Epidermal melanocyte (primary cell): ENCODE measurements at regions not wholly inside any gene's neighbourhood (a gene's known extent, or its start where the extent isn't known, plus 50 kb on each side); places are given as distances from the start of the nearest gene placed in this dataset.
A peak's percentile ranks its signal among the peaks of the same experiment; 100 is the strongest.

Experiments used
- DNase-seq: peaks from one replicate; pipeline ENCODE4 v3.0.0; 2011; ENCODE audit warnings: low spot score; ENCODE audit not compliant: insufficient read length

GRCh38 chr5:159385536-159385935 lies 55.2 kb upstream of the IL12B start:
- no peak for DNase-seq

GRCh38 chr5:159386028-159386711 lies 55.9 kb upstream of the IL12B start:
- no peak for DNase-seq

DNA sequence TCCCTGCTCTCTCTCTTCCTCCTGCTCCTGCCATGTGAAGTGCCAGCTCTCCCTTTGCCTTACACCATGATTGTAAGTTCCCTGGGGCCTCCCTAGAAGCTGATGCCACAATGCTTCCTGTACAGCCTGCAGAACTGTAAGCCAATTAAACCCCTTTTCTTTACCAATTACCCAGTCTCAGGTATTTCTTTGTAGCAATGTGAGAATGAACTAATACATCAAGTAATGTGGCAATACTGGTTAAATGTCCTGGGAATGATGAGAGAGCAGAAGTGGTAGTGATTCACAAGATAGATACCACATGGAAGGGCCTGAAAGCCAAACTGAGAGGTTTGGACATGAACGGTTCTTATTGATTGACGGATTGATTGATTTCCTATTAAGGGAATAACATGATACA lies 62.6 kb upstream of the IL12B start:
- DNase-seq: no peak

GRCh38 chr5:159393854-159394274 lies 63.6 kb upstream of the IL12B start:
- DNase-seq: no peak

GRCh38 chr5:159395202-159395601 lies 64.9 kb upstream of the IL12B start:
- DNase-seq: no peak

DNA sequence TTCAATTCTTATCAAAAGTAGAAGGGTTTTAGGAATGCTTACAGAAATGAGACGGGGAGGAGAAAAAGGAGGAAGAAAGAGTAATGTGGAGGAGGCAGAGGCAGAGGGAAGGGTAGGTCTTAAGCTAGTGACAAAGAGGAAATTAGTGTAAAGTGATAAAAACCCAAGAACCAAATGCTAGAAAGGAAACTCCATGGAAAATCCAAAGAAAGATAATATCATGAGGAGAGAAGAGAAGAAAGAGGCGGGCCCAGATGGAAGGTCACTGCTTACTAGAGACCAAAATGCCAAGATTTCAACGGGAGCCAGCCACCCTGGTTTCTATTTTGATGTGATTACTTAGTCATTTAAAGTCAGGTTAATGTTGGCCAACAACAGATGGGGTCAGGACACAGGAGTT lies 68.6 kb upstream of the IL12B start:
- DNase-seq: no peak

GRCh38 chr5:159400476-159400875 lies 70.2 kb upstream of the IL12B start:
- no peak for DNase-seq

GRCh38 chr5:159402311-159402710 lies 72.0 kb upstream of the IL12B start:
- no peak for DNase-seq

GRCh38 chr5:159402856-159403255 lies 72.6 kb upstream of the IL12B start:
- no peak for DNase-seq

DNA sequence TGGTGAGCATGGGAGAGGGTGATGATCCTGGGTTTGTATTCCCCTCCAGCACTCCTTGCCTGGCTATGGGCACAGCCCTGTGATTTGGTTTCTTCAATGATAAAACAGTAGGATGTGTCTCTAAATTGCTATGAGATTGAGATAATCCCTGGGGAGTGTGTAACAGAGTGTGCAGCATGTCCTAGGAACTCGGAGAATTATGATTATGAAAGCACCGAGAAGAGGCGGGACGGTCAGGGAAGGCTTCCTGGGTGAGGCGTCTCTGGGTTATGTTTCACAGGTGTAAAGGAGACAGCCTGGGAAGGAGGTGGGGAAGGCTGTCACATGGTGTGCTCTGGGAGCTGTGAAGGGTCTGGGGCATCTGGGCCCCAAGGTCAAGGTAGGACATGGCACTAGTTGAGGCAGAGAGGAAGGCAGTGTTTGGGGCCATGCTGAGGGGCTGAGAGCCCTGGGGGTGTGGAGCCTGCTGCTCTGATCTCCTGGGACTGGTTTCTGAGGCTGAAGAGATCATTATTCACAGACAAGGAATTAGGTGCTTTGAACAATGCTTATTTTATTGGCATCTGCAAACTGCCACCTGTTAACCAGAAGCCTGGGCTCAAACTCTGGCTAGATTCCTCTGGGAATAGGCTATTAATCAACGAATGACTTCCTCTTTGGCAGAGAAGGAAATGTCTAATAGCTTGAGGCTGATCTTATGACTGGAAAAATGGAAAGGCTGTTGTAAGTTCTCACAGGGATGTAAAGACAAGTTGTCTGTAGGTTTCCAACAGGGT lies 73.8 kb upstream of the IL12B start:
- DNase-seq: peak; percentile 22

- DNase-seq: no peak
These were observed 75.3 kb upstream of the IL12B start for GRCh38 chr5:159405611-159406031.

DNA sequence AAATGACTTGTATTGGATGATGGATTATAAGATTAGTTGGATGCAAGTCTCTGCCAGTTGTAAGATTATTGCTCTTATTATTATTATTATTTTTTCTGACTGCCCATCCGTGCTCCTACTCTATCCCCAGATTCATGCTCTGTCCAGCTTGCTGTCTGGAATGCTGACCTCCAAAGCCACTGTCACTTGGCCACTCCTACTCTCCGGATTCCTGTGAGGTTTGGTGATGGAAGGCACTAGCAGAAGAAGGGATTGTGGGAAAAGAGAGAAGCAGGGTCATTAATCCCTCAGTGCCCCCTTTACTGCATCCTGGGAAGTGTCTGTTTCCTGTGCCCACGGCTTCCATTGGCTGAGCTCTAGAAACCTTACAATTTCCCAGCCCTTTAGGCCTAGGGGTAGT lies 76.3 kb upstream of the IL12B start:
- DNase-seq: no peak

GRCh38 chr5:159409801-159410200 lies 79.5 kb upstream of the IL12B start:
- no peak for DNase-seq

DNA sequence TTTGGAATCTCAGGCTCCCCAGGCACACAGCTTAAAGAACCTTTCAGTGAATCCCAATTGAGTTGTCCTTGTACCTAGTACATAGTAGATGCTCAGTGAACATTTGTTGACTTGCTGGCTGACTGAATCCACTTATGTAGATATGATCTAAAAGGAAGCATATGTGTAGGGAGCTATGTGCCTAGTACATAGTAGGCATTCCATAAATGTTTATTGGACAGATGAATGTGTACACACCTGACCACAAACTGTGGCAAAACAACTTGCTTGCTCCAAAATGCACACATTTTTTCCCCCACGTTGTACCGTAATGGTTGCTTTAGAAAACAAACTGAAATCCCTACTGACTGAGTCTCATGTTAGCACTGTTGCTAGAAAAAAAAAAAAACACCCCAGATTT lies 80.2 kb upstream of the IL12B start:
- DNase-seq: no peak

DNA sequence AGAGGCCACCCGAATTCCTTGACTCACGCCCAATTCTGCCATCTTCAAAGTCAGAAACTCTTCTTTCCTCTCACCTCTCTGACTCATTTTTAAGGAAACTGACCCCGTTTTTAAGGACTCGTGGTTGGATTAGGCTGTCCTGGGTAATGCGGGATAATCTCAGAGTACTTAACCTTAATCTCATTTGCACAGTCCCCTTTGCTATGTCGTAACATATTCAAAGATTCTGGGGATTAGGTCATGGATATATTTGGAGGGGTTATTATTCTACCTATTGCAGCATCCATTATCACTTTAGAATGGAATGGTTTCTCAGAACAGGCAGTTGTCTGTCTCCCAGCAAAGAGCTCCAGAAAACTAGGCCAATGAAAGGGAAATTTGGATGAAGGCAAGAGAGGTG lies 80.8 kb upstream of the IL12B start:
- DNase-seq: no peak

DNA sequence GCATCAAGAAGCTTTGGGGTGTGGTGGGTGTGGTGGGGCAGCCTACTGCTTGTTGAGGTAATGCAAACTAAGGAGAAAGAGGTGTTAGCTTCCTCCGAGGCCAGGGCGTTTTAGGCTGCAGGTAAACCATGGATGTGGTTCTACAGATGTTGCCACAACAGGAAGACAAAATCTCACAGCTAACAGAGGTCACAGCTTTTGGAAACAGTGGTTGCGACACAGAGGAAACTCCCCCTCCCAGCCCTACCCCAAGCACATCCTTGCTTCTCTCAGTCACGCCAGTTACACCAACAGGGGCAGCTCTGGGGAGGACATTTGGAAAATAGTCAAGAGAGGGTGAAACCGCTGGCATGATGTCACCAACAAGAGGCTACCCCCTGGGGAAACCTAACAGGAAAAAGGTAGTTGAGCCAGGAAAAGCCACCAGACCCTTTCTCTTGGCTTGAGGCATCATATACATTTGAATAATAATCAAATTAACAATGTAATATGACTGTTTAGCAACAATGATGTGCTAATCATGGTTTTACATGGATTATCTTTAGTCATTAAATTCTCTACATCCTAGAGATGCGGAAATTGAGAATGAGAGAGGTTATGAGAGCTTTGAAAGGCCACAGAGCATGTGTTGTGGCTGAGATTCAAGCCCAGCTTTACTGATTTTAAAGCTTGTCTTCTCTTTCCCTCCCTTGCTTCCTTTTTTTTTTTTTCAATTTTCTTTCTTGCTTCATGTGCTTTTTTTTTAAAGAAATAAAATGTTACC lies 82.2 kb upstream of the IL12B start:
- DNase-seq: no peak

- no peak for DNase-seq
These were observed 83.7 kb upstream of the IL12B start for GRCh38 chr5:159414021-159414420.

DNA sequence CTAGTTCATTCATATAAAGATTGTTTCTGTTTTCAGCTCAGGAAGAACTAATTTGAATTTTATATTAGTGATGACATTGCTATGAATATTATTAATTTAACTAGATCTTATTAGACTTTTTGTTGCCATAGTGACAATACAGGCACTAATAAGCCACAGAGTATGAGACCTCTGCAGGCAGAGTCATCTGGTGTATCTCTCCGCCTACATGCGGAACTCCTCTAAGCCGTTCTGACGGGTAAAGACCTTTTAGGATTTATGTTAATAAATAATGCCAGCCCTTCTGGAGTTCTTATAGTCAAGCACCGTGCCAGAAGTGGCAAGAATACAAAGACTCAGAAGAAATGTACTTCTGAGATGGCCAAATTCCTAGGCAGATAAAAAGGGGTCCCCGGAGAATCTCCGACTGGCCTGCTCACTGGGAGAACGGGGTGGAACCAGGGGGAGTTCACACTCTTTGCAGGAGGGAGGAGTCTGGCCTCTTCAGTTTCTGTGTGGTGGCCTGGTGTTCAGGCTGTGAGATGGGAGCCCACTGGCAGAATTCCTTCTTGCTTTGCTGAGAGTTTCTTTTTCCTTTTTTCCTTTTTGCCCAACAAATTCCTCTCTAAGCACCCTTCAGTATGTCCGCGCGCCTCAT lies 85.1 kb upstream of the IL12B start:
- no peak for DNase-seq

GRCh38 chr5:159416438-159416837 lies 86.2 kb upstream of the IL12B start:
- DNase-seq: no peak

GRCh38 chr5:159417170-159417569 lies 86.9 kb upstream of the IL12B start:
- no peak for DNase-seq

GRCh38 chr5:159419576-159419975 lies 89.3 kb upstream of the IL12B start:
- DNase-seq: no peak

DNA sequence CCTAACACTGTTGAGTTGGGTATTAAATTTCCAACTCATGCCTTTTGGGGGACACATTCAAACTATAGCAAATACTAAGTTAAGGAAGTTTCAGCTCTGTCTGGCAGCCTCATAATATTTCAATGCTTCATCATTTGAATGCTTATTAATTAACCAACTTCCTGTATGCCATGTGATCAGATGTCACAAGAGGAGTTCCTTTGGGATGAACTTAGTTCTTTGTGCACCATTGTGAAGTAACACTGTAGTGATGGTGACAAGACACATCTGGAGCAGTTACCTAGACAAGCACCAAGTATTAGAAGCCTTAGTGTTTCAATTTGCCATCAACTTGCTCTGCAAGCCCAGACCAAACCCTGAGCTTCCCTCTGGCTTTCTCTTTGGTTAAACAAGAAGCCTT lies 90.7 kb upstream of the IL12B start:
- DNase-seq: no peak
